IPS DF 19.7 (cell line): ENCODE measurements at regions not wholly inside any gene's neighbourhood (a gene's known extent, or its start where the extent isn't known, plus 50 kb on each side); places are given as distances from the start of the nearest gene placed in this dataset.

Experiments
- DNase-seq: peaks from one replicate; pipeline ENCODE4 v3.0.0-alpha.2; 2013; ENCODE audit warnings: low read depth, low spot score

DNA sequence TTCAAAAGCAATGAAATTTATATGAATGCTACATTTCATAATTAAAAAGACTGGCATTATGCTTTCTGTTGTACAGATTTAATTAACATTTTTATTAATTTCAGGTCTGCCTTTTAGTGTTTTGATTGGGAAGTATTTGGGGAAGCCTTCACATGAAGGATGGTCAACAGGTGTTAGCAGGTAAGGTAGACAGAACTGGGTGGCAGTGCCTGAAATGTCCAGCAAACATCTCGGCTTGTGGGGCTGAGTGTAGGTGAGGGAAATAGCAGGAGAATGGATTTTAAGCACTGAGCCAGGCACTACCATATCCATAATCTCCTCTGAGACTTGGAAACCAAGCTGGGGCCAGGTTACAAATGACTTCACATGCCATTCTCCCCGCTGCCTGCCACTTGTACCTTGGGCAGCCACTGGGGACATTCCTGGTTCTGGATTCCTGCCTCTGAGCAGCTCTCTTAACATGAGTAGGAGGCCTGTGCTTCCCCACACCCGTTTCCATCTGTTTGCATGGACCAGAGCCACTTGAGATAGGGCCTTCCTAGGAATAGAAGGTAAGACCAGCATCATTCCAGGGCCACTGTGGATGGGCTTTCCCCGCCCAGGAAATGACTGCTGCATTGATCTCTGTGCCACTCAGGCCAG, 125.9 kb upstream of the HES1 start:
- no peak for DNase-seq

DNA sequence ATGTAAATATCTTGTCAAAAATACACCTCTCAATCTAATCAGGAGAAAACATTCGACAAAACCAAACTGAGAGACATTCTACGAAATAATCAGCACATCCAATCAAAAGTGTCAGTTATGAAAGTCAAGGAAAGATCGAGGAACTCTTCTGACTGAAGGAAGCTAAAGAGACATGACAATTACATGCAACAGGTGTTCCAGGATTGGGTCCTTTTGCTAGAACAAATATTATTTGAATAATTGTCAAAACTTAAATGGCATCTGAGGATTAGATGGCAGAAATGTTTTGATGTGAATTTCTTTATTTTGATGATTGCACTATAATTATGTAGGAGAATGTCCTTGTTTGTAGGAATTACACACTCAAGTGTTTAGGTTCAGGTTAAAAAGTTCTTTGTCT, 124.1 kb upstream of the HES1 start:
- DNase-seq: no peak

DNA sequence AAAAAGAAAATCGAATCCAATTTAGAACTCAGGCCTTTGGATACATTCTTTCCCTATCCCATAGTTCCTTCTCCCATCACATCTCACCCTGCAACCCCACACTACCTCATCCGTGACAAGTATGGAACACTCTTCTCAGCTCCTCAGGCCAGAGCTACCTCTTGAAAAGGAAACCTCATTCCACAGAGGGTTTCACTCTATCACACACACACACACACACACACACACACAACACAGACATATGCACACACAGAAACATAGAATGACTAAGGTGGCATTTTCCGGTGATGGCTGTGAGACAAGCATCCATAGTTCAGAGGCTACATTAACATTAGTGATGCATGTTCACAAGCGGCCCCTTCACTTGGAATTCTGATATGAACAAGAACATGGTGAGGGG, 122.0 kb upstream of the HES1 start:
- DNase-seq: no peak

DNA sequence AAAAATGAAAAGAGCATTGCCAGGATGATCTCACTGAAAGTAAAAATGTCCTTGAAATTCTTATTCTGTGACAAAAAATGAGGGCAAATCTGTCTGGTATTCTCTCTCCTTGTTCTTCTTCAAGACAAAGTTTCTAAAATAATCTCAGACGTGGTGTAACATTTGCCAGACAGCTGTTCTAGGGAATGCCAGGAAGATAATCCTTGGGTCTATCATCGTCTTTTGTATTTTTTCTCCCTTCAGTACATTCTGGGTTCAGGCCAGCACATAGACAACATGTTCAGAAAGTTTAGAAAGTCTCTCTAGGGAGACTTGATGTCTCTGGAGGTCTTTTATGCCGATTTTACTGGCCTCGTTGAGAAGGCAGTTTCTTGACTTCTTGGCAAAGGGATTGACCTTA, 121.2 kb upstream of the HES1 start:
- no peak for DNase-seq

DNA sequence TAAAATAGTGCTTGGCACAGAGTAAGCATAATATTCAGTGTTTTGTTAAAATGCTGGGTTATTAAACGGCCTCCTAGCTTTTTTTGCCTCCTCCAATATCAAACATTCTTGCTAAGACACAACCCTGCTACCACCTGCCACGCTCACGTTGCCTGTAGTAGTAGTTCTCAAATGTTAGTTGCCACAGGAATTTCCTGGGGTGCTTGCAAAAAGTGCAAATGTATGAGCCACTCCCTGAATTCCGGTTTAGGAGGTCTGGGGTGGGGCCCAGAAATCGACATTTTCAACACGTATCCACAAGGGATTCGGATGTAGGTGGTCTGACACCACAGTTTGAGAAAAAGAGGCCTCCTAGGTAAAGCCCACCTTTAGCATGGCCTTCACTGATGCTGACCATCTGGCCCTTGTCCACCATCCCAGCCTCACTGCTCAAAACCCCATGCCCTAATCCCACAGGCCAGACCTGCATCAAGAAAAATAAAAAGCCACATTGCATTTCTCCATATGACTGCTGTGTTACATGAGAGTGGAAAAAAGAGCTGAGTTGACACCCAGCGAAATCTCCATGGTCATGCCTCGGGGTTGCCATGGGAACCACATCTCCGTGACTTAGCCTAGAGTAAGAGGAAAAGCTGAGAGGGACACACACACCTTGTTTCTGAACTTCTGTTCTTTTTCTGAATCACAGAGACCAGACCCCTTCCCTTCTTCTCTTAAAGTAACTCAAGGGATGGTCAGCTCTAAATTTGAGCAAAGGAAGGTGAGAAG, 116.4 kb upstream of the HES1 start:
- no peak for DNase-seq

DNA sequence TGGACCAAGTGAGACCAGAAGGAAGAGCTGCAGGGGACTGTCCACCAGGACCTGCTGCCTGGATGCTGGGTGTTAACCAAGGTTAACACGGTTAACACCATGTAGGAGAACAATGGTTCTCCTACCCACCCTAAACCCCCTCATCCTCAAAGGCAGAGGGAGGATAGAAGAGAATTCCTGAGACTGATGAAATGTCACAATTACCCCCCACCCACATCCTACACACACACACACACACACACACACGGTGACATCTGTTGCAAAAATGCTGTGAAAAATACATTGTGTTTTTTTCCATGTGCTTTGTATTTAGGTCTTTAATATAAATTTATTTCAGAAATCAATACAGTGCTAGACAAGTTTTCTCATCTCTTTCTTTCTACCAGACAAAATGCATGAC, 113.9 kb upstream of the HES1 start:
- no peak for DNase-seq

DNA sequence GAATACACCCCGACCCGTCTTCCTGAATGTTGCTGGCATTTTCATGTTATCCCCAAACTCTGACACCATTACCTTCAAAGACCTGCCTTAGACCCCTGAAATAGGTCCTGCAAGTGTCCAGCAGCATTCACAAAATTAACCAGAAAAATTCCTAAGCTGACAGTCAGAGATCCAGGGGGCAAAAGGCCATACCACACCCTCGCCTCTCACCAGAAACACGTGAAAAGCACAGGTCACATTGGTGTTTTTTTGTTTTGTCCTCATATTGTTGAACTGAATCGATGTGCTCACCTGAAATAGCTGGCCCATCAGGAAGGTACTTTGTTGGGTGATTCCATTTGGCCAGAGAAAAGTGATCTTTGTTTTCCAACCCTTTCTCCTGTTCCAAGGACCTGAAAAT, 113.1 kb upstream of the HES1 start:
- DNase-seq: no peak

DNA sequence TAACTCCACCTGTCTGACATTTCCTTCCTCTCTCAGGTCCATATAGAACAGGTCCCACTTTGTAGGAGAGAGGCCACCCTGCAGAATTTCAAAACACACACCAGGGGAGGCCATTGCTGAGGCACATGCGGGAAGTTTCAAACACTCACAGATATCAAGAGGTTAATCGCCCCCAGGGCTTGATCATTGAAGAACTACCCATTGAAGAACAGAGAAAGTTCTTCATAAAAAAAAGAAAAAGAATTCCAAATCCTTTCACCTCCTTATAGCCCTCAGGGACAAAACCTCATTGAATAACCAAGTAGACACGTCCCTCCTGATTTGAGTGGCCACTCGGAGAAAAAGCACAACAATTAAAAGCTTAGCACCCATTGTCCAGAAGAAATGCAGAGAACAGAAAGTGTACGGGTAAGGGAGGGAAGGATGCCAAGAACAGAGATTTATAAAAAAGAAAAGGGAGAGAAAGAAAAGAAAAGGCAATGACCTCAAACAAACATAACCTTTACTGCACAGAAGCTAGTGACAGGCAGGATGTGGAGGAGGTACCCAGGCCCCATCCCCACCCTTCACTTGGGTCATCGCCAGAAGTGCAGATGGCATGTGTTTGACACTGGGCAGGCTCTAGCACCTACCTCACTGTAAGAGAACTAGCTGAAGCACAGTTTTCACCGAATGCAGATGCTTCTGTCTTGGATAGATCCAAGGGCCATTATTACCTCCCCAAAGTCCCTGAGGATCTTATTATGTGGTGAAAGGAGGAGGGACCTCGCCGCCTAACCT, 112.3 kb upstream of the HES1 start:
- no peak for DNase-seq

DNA sequence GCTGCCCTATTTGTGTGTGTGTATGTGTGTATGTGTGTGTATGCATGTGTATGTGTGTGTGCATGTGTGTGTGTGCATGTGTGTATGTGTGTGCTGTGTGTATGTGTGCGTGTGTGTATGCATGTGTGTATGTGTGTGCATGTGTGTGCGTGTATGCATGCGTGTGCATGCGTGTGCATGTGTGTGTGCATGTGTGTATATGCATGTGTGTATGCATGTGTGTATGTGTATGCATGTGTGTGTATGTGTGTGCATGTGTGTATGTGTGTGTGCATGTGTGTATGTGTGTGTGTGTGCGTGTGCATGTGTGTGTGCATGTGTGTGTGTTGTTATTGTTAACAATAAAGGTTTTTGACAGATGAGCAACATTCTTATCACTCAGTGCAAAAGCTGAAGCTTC, 110.8 kb upstream of the HES1 start:
- DNase-seq: no peak

DNA sequence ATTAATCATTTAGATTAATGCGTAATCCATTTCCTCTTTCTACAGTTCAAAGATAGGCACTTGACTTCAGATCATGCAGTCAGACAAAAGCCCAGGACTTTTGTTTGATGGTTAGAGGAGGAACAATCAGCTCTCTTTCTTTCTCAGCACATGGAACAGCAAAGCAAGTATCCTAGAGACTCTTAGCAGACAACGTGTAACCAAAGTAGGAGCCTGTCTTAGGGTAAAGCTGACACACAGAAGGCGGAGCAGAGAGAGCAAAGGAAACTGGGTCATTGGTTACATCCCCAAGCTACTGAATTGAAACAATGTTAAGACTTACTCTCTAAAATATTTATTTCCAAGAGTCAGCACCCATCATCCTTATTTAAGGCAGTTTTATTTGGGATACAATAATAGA, 110.0 kb upstream of the HES1 start:
- no peak for DNase-seq

DNA sequence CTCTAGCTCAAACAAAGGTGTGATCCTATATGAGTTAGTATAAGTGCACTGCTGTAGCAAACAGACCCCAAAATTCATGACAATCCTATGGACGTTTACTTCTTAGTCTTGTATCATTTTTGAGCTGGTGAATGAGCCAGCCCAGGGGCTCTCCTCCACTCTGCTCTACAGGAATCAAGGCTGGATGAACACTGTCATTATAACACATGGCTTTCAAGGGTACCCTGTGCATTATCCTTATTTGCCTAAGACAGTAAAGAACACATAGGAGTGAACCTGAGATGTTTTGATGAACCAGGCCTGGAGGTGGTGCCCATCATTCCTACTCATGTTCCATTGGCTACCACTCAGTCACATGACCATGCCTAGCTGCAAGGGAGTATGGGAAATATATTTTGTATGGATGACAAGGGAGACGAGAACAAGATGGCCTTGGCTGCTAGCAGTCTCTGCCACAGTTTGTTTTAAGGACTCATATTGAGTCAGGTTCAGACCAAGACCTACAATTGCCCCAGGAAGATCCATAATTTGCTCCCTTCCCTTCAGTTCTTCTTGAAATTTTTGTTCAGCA, 107.4 kb upstream of the HES1 start:
- DNase-seq: no peak

DNA sequence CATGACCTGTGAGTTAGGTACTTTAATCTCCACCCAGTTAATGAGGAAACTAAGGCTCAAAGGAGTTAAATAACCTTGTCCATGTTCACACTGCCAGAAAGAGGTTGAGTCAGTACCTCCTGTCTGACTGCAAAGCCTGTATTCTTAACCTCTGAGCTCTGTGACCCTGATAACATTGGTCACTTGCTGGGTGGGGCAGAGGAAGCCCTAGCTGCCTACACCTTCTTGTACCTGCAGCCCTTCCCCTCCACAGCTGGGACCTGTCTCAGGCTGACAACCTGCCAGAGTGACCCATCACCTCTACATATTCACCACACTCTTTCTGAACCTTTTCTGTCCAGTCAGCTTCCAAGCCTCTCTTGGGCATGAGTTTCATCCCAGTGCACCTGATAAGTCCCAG, 106.1 kb upstream of the HES1 start:
- DNase-seq: no peak

DNA sequence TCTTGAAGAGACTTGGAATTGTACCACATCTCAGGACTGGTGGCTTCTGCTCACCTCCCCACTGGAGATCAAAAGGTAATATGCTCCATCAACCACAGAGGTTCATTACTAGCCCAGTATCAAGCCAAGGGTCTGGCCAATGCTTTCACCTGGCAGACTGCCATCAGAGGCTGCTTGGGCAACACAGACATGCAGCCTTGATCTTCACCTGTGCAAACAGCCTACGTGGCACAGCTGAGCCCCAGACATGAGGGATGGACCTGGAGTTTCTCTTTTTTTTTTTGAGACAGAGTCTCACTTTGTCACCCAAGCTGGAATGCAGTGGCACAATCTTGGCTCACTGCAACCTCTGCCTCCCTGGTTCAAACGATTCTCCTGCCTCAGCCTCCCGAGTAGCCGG, 105.6 kb upstream of the HES1 start:
- no peak for DNase-seq

DNA sequence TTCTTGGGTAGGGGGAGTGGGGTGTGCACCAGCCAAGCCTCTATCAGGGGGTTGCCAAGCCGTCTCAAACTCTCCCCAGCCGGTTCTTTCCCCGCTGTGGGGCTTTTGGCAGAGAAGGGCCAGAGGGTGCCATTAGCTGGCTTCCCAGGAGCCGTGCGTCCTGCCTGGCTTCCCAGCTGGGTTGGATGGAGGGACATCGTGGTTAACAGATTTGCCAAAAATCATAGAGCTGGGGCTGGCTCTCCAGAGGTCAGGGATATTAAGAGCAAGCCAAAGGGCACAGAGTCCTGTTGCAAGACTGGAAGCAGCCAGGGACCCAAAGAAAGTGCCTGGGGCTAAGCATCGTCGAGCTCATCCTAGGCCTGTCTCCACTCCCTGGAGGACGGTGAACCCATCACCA, 104.6 kb upstream of the HES1 start:
- DNase-seq: no peak

DNA sequence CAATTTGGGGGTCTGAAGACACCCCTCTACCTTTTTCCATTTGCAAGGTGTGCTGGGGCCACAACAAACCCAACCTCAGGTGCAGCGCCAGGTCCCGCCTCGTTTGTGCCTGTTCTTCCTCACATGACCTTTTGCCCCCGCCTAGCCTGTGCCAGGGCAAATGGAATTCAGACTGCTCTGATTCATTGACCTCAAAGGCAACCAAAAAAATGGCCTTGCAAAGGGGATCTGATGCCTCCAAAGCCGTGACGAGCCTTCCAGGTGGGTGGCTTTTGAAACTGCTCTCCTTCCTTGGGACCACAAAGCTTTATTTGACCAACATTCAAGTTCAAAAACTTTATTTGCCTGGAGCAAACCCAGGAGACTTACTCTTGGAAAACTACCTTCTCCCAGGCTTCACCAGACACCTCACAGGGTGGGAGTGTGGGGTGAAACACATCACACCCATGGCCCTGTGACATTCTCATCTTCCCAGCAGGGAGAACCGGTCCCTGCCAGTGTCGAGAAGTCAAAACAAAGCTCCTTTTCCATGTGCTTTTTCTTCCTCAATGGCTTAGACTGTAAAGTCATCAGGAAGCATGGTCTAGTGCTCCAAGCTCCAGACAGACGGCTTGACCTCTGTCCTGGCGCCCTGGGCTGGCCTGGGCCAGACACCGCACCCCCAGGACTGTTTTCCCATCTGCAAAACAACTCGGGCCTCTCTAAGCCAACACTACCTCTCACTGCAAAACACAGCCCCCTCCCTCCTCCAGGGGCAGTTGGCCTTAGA, 103.9 kb upstream of the HES1 start:
- no peak for DNase-seq

DNA sequence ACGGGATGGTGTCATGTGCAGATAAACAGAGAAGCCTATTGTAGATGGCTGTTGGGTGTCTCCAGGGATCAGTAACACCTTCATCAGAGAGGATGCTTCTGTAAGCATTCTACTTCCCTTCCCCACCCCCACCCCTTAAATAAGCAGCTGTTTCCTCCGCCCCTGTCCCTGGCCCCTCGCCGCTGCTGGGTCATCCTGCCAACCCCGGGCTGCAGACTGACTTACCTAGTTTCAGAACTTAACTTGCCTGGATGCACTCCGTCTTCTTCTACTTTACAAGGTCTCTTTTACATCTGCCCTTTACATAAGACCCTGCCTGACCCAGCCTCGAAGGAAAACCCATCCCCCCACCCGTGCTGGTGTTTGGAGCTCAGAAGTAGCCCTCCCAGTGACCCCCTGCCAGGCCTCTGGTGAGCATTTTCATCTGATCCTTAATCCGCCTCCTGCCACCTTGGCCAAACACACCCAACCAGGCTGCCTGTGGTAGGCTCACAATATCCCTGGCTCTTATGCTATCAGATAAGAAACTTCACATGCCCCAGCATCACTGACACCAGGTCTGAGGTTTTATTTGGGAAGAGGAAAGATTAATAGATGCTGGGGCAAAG, 103.0 kb upstream of the HES1 start:
- DNase-seq: no peak

DNA sequence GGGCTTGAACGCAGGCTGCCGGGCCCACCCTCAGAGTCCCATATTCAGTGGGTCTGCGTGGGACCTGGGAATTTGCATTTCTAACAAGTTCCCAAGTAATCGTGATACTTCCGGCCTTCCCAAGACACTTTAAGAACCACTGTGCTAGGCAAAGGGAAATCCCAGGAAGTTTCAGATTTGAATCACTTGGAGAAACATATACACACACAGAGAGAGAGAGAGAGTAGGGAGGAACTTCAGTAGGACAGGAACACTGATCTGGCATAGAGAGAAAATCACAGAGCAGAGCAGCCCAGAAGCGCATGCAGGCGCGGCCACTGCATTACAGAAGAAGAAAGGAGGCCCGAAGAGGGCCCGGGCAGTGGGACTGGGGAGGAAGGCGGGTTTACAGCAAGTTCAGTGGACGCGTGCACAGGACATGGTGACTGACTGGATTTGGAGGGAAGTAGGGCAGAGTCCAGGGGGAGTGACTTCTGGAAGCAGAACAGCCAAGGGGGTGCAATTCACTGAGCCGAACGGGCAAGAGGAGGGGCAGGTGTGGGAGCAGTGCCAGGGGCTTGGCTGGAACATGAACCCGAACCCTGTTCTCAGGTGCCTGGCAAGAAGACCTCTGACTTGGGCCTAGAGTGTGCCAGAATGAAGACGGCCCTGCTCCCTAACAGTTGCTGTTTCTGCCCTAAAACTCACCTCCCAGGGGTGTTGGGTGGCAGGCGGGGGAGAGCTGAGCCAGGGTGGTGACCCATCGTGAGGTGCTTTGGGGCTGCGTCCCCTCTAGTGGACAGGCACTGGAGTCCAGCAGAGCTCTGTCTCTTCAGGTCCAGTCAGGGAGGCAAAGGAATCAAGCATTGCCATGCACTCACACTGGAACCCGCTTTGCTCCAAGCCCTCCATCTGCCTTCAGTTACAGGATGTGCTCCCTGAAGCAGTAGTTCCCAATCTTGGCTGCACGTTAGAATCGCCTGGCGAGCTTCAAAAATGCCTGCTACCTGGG, 101.3 kb upstream of the HES1 start:
- no peak for DNase-seq

DNA sequence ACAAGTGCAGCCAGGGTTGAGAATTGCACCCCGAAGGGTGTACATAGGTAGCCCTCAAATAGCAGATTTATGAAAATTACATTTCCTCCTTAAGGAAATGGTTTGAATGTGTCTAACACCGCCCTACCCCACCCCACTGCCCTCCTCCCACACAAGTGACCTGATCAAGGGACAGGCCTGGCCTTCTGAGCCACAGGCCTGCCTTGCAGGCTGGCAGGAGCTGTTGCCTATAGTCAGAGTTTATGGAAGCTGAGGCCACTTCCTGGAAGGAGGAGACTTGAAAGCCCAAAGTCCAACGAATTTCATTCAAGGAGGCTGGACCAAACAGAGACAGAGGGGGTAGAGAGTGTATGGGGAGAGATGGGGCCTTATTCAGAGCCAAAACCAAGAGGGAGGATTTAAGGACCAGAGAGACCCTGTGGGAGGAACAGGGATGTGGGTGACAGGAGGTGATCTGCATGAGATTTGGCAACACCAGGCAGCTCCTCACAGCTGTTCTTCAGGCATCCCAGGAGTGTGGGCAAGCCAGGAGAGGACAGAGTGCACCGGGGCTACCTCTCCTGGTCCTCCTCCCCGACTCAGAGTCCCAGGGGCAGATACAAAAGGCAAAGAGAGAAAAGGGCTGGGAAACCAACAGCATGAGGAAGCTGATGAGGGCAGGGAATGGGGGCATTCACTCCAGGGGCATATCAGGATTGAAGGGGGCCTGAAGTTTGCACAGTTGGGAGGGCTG, 100.4 kb upstream of the HES1 start:
- DNase-seq: no peak

DNA sequence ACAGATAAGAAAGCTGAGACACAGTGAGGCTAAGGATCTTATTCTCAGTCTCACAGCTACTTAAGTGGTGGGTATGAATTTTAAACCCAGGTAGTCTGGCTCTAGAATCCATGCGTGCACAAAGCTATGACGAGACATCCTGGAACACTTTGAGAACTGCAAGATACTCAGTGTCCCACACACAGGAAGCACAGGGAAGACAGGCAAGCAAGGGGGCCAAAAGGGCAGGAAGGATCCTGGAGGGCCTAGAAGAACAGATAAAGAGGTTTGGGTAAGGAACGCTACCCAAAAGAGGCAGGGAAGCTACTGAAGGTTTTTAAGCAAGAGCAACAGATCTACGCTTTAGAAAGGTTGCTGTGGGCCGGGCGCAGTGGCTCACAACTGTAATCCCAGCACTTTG, 99.1 kb upstream of the HES1 start:
- no peak for DNase-seq
